GM12891 (cell line): ENCODE measurements at regions not wholly inside any gene's neighbourhood (a gene's known extent, or its start where the extent isn't known, plus 50 kb on each side); places are given as distances from the start of the nearest gene placed in this dataset.

Source experiments
- DNase-seq: peaks from one replicate; pipeline ENCODE4 v3.0.0; 2011; ENCODE audit warnings: low spot score; ENCODE audit not compliant: insufficient read length
- FAIRE-seq: peaks from 2 replicates; lab custom pipeline; 2011; peaks lifted over from hg19 to GRCh38; lab: Jason Lieb, UNC
- PAX5 ChIP-seq: IDR thresholded peaks from 2 replicates; pipeline ENCODE4 v1.6.1; 2011; ENCODE audit warnings: low read length, moderate library complexity, mild to moderate bottlenecking; ENCODE audit not compliant: insufficient read depth, severe bottlenecking
- POLR2A ChIP-seq: IDR thresholded peaks from 2 replicates; pipeline ENCODE4 v1.6.1; 2011; ENCODE audit warnings: low read depth, low read length, control low read depth
- POLR2AphosphoS5 ChIP-seq: IDR thresholded peaks from 2 replicates; pipeline ENCODE4 v1.6.1; 2011; ENCODE audit warnings: low read depth, low read length, control low read depth
- POU2F2 ChIP-seq: IDR thresholded peaks from 2 replicates; pipeline ENCODE4 v1.6.1; 2011; ENCODE audit warnings: low read depth, mild to moderate bottlenecking, control low read depth, low read length, moderate library complexity
- SPI1 ChIP-seq: IDR thresholded peaks from 2 replicates; pipeline ENCODE4 v1.6.1; 2011; ENCODE audit warnings: low read depth, low read length, control low read depth
- TAF1 ChIP-seq: IDR thresholded peaks from 2 replicates; pipeline ENCODE4 v1.6.1; 2011; ENCODE audit warnings: low read depth, low read length, control low read depth

- FAIRE-seq, result no peak
- TF ChIP-seq POLR2AphosphoS5, result no peak
- no peak for TF ChIP-seq SPI1
- no peak for DNase-seq
Measured at GRCh38 chr12:89289720-89290119, 62.6 kb downstream of the DUSP6 start.

GRCh38 chr12:89288959-89289358, 63.3 kb downstream of the DUSP6 start:
- DNase-seq (no peak), FAIRE-seq (no peak)
- TF ChIP-seq PAX5, result no peak
- TF ChIP-seq SPI1, result no peak
- TF ChIP-seq TAF1, result no peak
- TF ChIP-seq POLR2A, result no peak
- TF ChIP-seq POU2F2, result no peak
- TF ChIP-seq POLR2AphosphoS5, result no peak

- FAIRE-seq (no peak), DNase-seq (no peak)
- TF ChIP-seq SPI1 (no peak), TAF1 (no peak), POLR2AphosphoS5 (no peak), POU2F2 (no peak), POLR2A (no peak)
Measured at GRCh38 chr12:89286501-89286900, 65.8 kb downstream of the DUSP6 start.

GRCh38 chr12:89281539-89281867, 70.8 kb downstream of the DUSP6 start:
- no peak for FAIRE-seq
- no peak for TF ChIP-seq SPI1
- no peak for DNase-seq

- no peak for TF ChIP-seq POLR2AphosphoS5
- TF ChIP-seq POU2F2, result no peak
- no peak for TF ChIP-seq TAF1
- TF ChIP-seq POLR2A, result no peak
- DNase-seq, result no peak
- no peak for FAIRE-seq
Measured at GRCh38 chr12:89280833-89281538, 71.3 kb downstream of the DUSP6 start.

- FAIRE-seq (no peak), DNase-seq (no peak)
- TF ChIP-seq POLR2A (no peak), POU2F2 (no peak), SPI1 (no peak), POLR2AphosphoS5 (no peak), PAX5 (no peak), TAF1 (no peak)
Measured at GRCh38 chr12:89279499-89279898, 72.8 kb downstream of the DUSP6 start.

GRCh38 chr12:89278862-89279261, 73.4 kb downstream of the DUSP6 start:
- no peak for DNase-seq
- TF ChIP-seq POLR2AphosphoS5, result no peak
- TF ChIP-seq TAF1, result no peak
- TF ChIP-seq POLR2A, result no peak
- no peak for TF ChIP-seq POU2F2
- TF ChIP-seq SPI1, result no peak
- no peak for TF ChIP-seq PAX5
- no peak for FAIRE-seq

GRCh38 chr12:89278169-89278568, 74.1 kb downstream of the DUSP6 start:
- no peak for DNase-seq
- TF ChIP-seq PAX5 (no peak), POLR2AphosphoS5 (no peak), POLR2A (no peak), POU2F2 (no peak), SPI1 (no peak), TAF1 (no peak)
- no peak for FAIRE-seq

GRCh38 chr12:89276860-89277259, 75.4 kb downstream of the DUSP6 start:
- TF ChIP-seq TAF1, result no peak
- TF ChIP-seq PAX5, result no peak
- TF ChIP-seq POU2F2, result no peak
- TF ChIP-seq SPI1, result no peak
- TF ChIP-seq POLR2AphosphoS5, result no peak
- TF ChIP-seq POLR2A, result no peak
- DNase-seq, result no peak
- no peak for FAIRE-seq

- FAIRE-seq, result no peak
- TF ChIP-seq POLR2AphosphoS5, result no peak
- no peak for TF ChIP-seq POU2F2
- TF ChIP-seq POLR2A, result no peak
- no peak for TF ChIP-seq SPI1
- no peak for TF ChIP-seq TAF1
- TF ChIP-seq PAX5, result no peak
- no peak for DNase-seq
Measured at GRCh38 chr12:89273525-89273924, 78.8 kb downstream of the DUSP6 start.

GRCh38 chr12:89270548-89270947, 81.8 kb downstream of the DUSP6 start:
- DNase-seq (no peak), FAIRE-seq (no peak)
- no peak for TF ChIP-seq POLR2A
